Glutamatergic neuron (in vitro differentiated cells): ENCODE measurements at regions not wholly inside any gene's neighbourhood (a gene's known extent, or its start where the extent isn't known, plus 50 kb on each side); places are given as distances from the start of the nearest gene placed in this dataset.

ENCODE experiments used
- DNase-seq: peaks from one replicate; pipeline ENCODE4 v3.0.0; 2022
- H3K27ac Mint-ChIP-seq: one replicate; pipeline ENCODE4 v1.8.0; 2020; ENCODE audit warnings: mild to moderate bottlenecking, mixed read lengths, inconsistent platforms; ENCODE audit not compliant: unreplicated experiment
- H3K27me3 Mint-ChIP-seq: one replicate; pipeline ENCODE4 v1.8.0; 2020; ENCODE audit warnings: mild to moderate bottlenecking, moderate library complexity, mixed read lengths, inconsistent platforms; ENCODE audit not compliant: unreplicated experiment
- H3K36me3 Mint-ChIP-seq: one replicate; pipeline ENCODE4 v1.8.0; 2020; ENCODE audit warnings: mild to moderate bottlenecking, mixed read lengths, inconsistent platforms; ENCODE audit not compliant: unreplicated experiment
- H3K4me1 Mint-ChIP-seq: one replicate; pipeline ENCODE4 v1.8.0; 2020; ENCODE audit warnings: mild to moderate bottlenecking, low read depth, mixed read lengths, inconsistent platforms; ENCODE audit not compliant: unreplicated experiment
- H3K4me3 Mint-ChIP-seq: one replicate; pipeline ENCODE4 v1.8.0; 2020; ENCODE audit warnings: mild to moderate bottlenecking, mixed read lengths, inconsistent platforms; ENCODE audit not compliant: unreplicated experiment
- H3K9me3 Mint-ChIP-seq: one replicate; pipeline ENCODE4 v1.8.0; 2020; ENCODE audit warnings: mild to moderate bottlenecking, moderate library complexity, mixed read lengths, inconsistent platforms; ENCODE audit not compliant: unreplicated experiment
- CTCF ChIP-seq: fragments of 200-600 bp; sonication (generic); IDR thresholded peaks from one replicate; pipeline ENCODE4 v1.5.0; 2021; ENCODE audit not compliant: partially characterized antibody, unreplicated experiment

- no peaks in the 10 kb centered on the region for H3K4me1 Mint-ChIP-seq
- no peak overlapping the region for H3K4me3 Mint-ChIP-seq
- H3K36me3 Mint-ChIP-seq, result no peaks in the 10 kb centered on the region
- TF ChIP-seq CTCF, result no peak
- no peak for DNase-seq
- H3K9me3 Mint-ChIP-seq, result peaks cover 4% of the 10 kb centered on the region
- H3K27me3 Mint-ChIP-seq, result peaks cover 2% of the 10 kb centered on the region
- no peak overlapping the region for H3K27ac Mint-ChIP-seq
Measured at GRCh38 chr7:27312820-27313219, 70.2 kb downstream of the EVX1 start.

DNA sequence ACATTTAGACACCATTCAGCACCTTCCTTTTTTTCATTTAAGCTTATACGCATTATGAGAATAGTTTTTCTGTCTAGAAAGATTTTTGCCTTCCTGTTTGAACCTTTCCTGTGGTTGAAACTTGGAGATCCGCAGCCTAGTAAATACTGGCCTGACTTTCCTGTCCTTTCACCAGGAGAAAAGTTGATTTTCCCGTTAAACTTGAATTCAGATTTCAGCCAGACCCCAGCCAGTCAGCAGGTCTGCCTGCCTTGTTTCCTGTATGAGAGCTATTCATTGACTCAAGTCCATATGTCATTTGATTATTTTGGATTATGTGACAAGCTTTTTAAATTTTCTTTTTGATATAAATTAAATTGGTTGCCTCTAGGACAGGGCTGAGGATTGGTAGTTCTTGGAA, 71.5 kb downstream of the EVX1 start:
- peaks cover 8% of the 10 kb centered on the region for H3K9me3 Mint-ChIP-seq
- H3K4me1 Mint-ChIP-seq, result no peaks in the 10 kb centered on the region
- H3K27ac Mint-ChIP-seq, result no peak overlapping the region
- DNase-seq, result no peak
- H3K27me3 Mint-ChIP-seq, result peaks cover 2% of the 10 kb centered on the region
- no peak overlapping the region for H3K4me3 Mint-ChIP-seq
- H3K36me3 Mint-ChIP-seq, result peaks cover 8% of the 10 kb centered on the region
- TF ChIP-seq CTCF, result no peak

- Mint-ChIP-seq H3K27me3 (peaks cover 2% of the 10 kb centered on the region), H3K27ac (no peak overlapping the region), H3K9me3 (peaks cover 8% of the 10 kb centered on the region), H3K4me1 (no peaks in the 10 kb centered on the region), H3K4me3 (no peak overlapping the region), H3K36me3 (peaks cover 13% of the 10 kb centered on the region)
- DNase-seq, result no peak
- no peak for TF ChIP-seq CTCF
Measured at GRCh38 chr7:27315066-27315465, 72.5 kb downstream of the EVX1 start.

GRCh38 chr7:27316311-27316710, 73.7 kb downstream of the EVX1 start:
- no peak overlapping the region for H3K4me3 Mint-ChIP-seq
- no peaks in the 10 kb centered on the region for H3K4me1 Mint-ChIP-seq

GRCh38 chr7:27324246-27324645, 81.6 kb downstream of the EVX1 start:
- no peaks in the 10 kb centered on the region for H3K4me1 Mint-ChIP-seq
- no peak overlapping the region for H3K27ac Mint-ChIP-seq
- no peak for DNase-seq
- peaks cover 7% of the 10 kb centered on the region for H3K27me3 Mint-ChIP-seq
- no peak overlapping the region for H3K4me3 Mint-ChIP-seq
- no peak for TF ChIP-seq CTCF
- peaks cover 3% of the 10 kb centered on the region for H3K36me3 Mint-ChIP-seq
- peaks cover 2% of the 10 kb centered on the region for H3K9me3 Mint-ChIP-seq

More at GRCh38 chr7:27316311-27316710, 73.7 kb downstream of the EVX1 start:
- H3K27me3 Mint-ChIP-seq, result peaks cover 2% of the 10 kb centered on the region
- peaks cover 13% of the 10 kb centered on the region for H3K36me3 Mint-ChIP-seq
- TF ChIP-seq CTCF, result no peak
- H3K9me3 Mint-ChIP-seq, result peaks cover 8% of the 10 kb centered on the region
- no peak for DNase-seq
- H3K27ac Mint-ChIP-seq, result no peak overlapping the region
